ENCODE measurements at regions not wholly inside any gene's neighbourhood (a gene's known extent, or its start where the extent isn't known, plus 50 kb on each side); places are given as distances from the start of the nearest gene placed in this dataset.

DNA sequence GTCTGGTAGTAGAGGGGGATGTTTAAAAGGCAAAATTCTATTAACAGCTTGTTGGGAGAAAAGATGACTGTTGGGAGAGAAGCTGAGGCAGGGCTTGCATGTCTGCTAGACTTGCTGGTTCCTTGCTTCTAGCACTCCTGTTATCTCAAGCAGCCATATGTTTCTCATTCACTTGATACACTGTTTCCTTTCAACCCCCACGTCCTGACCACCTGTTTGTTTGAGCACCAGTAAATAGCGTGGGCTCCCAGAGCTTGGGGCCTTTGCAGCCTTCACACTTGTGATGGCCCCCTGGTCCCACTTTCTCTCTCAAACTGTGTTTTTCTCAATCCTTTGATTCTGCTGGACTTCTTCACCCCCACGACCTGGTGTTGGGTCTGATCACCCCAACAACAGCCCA is 111.7 kb upstream of the TMEM161B start:
- no peaks in the 10 kb centered on the region for H3K4me1 ChIP-seq (ENCODE audit: control insufficient read depth, low read length)
- TF ChIP-seq CTCF (IDR thresholded peaks at IDR 0.05; ENCODE audit: low read depth, low read length, poor library complexity, severe bottlenecking), result no peak
- TF ChIP-seq EZH2phosphoT487 (IDR thresholded peaks at IDR 0.05; ENCODE audit: borderline replicate concordance, low read length), result no peak
- no peaks in the 10 kb centered on the region for H4K20me1 ChIP-seq (ENCODE audit: control insufficient read depth, insufficient read depth, low read depth, low read length)
- no peaks in the 10 kb centered on the region for H3K27me3 ChIP-seq (ENCODE audit: control insufficient read depth, low read length)
- no peaks in the 10 kb centered on the region for H3K36me3 ChIP-seq (ENCODE audit: control insufficient read depth, low read length)
- H3K4me3 ChIP-seq (ENCODE audit: low read length), result no peak overlapping the region
- no peaks in the 10 kb centered on the region for H3K79me2 ChIP-seq (ENCODE audit: control insufficient read depth, low read length)
- H3K27ac ChIP-seq (ENCODE audit: low read depth, low read length), result no peak overlapping the region
- no peaks in the 10 kb centered on the region for H3F3A ChIP-seq (ENCODE audit: control insufficient read depth, insufficient read depth)
- no peak overlapping the region for H3K4me2 ChIP-seq (ENCODE audit: low read length)
- H3K9me3 ChIP-seq (ENCODE audit: control insufficient read depth, insufficient read depth, low read length), result no peaks in the 10 kb centered on the region
- no peaks in the 10 kb centered on the region for H3K9me2 ChIP-seq (replicated peaks; ENCODE audit: control insufficient read depth, low read length)

DNA sequence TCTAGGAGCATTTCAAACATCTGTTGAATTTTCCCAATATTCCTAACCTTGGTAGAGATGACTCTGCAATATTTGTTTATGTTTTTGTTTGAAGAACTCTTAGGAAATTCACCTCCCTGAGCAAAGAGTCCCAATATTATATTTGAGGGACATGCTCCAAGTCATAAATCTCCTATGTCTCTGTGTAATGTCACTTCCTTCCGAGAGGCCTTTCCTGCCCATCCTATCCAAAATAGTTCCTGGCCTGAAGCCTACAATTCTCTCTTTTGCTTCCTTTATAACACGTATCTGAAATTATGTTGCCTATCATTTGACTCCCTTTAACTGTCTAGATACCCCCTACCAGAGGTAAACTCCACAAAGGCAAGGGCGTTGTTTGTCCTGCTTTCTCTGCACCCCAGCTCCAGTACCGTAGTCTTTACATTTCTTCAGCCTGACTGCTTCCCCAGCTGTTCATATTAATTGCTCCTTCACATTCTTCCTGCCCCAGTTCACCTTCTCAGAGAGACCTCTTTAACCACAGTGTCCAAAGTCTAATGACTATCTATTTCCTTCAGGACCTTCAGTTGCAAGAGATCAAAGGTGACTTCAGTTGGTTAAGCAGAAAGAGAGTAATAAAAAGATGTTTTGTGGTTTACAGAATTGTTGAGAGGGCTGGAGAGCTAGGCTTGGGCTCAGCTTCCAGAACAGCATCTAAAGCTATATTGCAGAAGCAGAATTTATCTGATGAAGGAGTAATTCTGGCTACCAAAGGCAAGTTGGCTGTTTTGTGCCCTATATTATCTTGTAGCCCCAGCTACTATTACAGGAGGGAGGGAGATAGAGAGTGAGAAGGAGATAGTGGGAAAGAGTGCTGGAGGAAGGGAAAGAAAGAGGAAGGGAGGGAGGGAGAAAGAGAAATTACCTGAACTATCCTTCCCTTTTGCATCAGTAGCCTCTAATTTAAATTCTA is 109.3 kb upstream of the TMEM161B start:
- Histone ChIP-seq H3K4me3 (ENCODE audit: low read length) (no peak overlapping the region), H3F3A (ENCODE audit: control insufficient read depth, insufficient read depth) (no peaks in the 10 kb centered on the region), H3K4me2 (ENCODE audit: low read length) (no peak overlapping the region), H3K27me3 (ENCODE audit: control insufficient read depth, low read length) (no peaks in the 10 kb centered on the region), H3K4me1 (ENCODE audit: control insufficient read depth, low read length) (no peaks in the 10 kb centered on the region), H4K20me1 (ENCODE audit: control insufficient read depth, insufficient read depth, low read depth, low read length) (no peaks in the 10 kb centered on the region), H3K36me3 (ENCODE audit: control insufficient read depth, low read length) (no peaks in the 10 kb centered on the region), H3K9me2 (replicated peaks; ENCODE audit: control insufficient read depth, low read length) (no peaks in the 10 kb centered on the region), H3K27ac (ENCODE audit: low read depth, low read length) (no peak overlapping the region), H3K9me3 (ENCODE audit: control insufficient read depth, insufficient read depth, low read length) (no peaks in the 10 kb centered on the region), H3K79me2 (ENCODE audit: control insufficient read depth, low read length) (no peaks in the 10 kb centered on the region)
- TF ChIP-seq EZH2phosphoT487 (IDR thresholded peaks at IDR 0.05; ENCODE audit: borderline replicate concordance, low read length) (no peak), CTCF (IDR thresholded peaks at IDR 0.05; ENCODE audit: low read depth, low read length, poor library complexity, severe bottlenecking) (no peak)

- no peaks in the 10 kb centered on the region for H3K9me2 ChIP-seq (replicated peaks; ENCODE audit: control insufficient read depth, low read length)
- H3K4me3 ChIP-seq (ENCODE audit: low read length), result no peak overlapping the region
- H3K9me3 ChIP-seq (ENCODE audit: control insufficient read depth, insufficient read depth, low read length), result no peaks in the 10 kb centered on the region
- H4K20me1 ChIP-seq (ENCODE audit: control insufficient read depth, insufficient read depth, low read depth, low read length), result no peaks in the 10 kb centered on the region
- TF ChIP-seq EZH2phosphoT487 (IDR thresholded peaks at IDR 0.05; ENCODE audit: borderline replicate concordance, low read length), result no peak
- no peak for TF ChIP-seq CTCF (IDR thresholded peaks at IDR 0.05; ENCODE audit: low read depth, low read length, poor library complexity, severe bottlenecking)
- H3K4me2 ChIP-seq (ENCODE audit: low read length), result no peak overlapping the region
- no peaks in the 10 kb centered on the region for H3K79me2 ChIP-seq (ENCODE audit: control insufficient read depth, low read length)
- H3K27ac ChIP-seq (ENCODE audit: low read depth, low read length), result no peak overlapping the region
- no peaks in the 10 kb centered on the region for H3K4me1 ChIP-seq (ENCODE audit: control insufficient read depth, low read length)
- no peaks in the 10 kb centered on the region for H3K36me3 ChIP-seq (ENCODE audit: control insufficient read depth, low read length)
- H3K27me3 ChIP-seq (ENCODE audit: control insufficient read depth, low read length), result no peaks in the 10 kb centered on the region
- no peaks in the 10 kb centered on the region for H3F3A ChIP-seq (ENCODE audit: control insufficient read depth, insufficient read depth)
These were observed 108.6 kb upstream of the TMEM161B start for GRCh38 chr5:88377240-88377639.

Data from DOHH2 (cell line).